ENCODE measurements at regions not wholly inside any gene's neighbourhood (a gene's known extent, or its start where the extent isn't known, plus 50 kb on each side); places are given as distances from the start of the nearest gene placed in this dataset.
A peak's percentile ranks its signal among the peaks of the same experiment; 100 is the strongest.
"Not testable (repeated sequence)": the region's sequence is repeated elsewhere in the genome, so short reads cannot be mapped to it uniquely, and the experiment has no call there.

- in situ Hi-C loops (cut with HindIII; ENCODE audit: low pct_ligation_motif_present, low pct_unique_long_range_greater_than_20kb, low sequenced_read_pairs) = no loop called here
- DNase-seq = no peak
Observed at GRCh38 chrX:52261125-52261462, 76.4 kb downstream of the MAGED4 start.

GRCh38 chrX:52261463-52262194, 76.9 kb downstream of the MAGED4 start:
- DNase-seq = peak; percentile 78
- in situ Hi-C loops (cut with HindIII; ENCODE audit: low pct_ligation_motif_present, low pct_unique_long_range_greater_than_20kb, low sequenced_read_pairs) = no loop called here

- in situ Hi-C loops (cut with HindIII; ENCODE audit: low pct_ligation_motif_present, low pct_unique_long_range_greater_than_20kb, low sequenced_read_pairs) = no loop called here
Observed at GRCh38 chrX:52262195-52262546, 77.5 kb downstream of the MAGED4 start.

DNA sequence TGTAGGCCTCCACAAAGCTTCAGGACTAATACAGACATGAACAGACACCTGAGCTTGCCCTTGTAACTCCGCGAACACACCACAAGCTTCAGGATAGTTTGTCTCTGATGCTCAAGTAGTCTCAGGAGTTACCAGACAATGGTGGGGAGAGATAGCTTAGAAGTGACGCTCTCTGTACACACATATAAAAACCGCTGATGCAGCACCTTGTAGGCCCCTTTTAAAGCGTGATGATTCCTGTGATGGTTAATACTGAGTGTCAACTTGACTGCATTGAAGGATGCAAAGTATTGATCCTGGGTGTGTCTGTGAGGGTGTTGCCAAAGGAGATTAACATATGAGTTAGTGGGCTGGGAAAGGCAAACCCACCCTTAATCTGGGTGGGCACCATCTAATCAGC, 78.7 kb downstream of the MAGED4 start:
- DNase-seq = no peak
- in situ Hi-C loops (cut with HindIII; ENCODE audit: low pct_ligation_motif_present, low pct_unique_long_range_greater_than_20kb, low sequenced_read_pairs) = no loop called here

More at GRCh38 chrX:52262195-52262546, 77.5 kb downstream of the MAGED4 start:
- no peak for DNase-seq

DNA sequence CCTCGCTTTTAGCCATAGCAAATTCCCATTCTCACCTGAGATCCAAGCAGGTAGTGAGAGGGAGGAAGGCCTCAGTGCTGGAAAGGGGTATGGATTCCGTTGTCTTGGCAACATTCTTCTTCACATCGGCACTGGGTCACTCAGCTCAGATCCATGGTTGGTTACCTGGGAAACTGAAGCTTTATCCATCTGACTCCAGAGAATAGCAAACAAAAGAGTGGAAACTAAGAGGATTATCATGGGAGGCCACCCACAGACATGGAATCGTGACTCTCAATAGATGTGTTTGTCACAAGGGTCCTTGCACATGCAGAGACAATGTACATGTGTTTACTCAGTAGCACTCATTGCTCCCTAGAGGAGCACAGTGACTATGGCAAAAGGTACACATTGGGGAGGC, 81.0 kb downstream of the MAGED4 start:
- in situ Hi-C loops (cut with HindIII; ENCODE audit: low pct_ligation_motif_present, low pct_unique_long_range_greater_than_20kb, low sequenced_read_pairs) = no loop called here
- DNase-seq = no peak

GRCh38 chrX:52268502-52268901, 83.8 kb downstream of the MAGED4 start:
- DNase-seq; in situ Hi-C loops (cut with HindIII; ENCODE audit: low pct_ligation_motif_present, low pct_unique_long_range_greater_than_20kb, low sequenced_read_pairs): not testable (repeated sequence)

GRCh38 chrX:52270453-52271116, 85.9 kb downstream of the MAGED4 start:
- in situ Hi-C loops (cut with HindIII; ENCODE audit: low pct_ligation_motif_present, low pct_unique_long_range_greater_than_20kb, low sequenced_read_pairs) = no loop called here
- DNase-seq = no peak

- in situ Hi-C loops (cut with HindIII; ENCODE audit: low pct_ligation_motif_present, low pct_unique_long_range_greater_than_20kb, low sequenced_read_pairs) = no loop called here
- DNase-seq = peak; percentile 6
Observed at GRCh38 chrX:52271206-52271605, 86.5 kb downstream of the MAGED4 start.

GRCh38 chrX:52277666-52278065, 91.2 kb upstream of the XAGE2 start:
- peak; percentile 34 for DNase-seq
- in situ Hi-C loops (cut with HindIII; ENCODE audit: low pct_ligation_motif_present, low pct_unique_long_range_greater_than_20kb, low sequenced_read_pairs) = no loop called here

GRCh38 chrX:52280812-52281211, 88.0 kb upstream of the XAGE2 start:
- DNase-seq = no peak
- in situ Hi-C loops (cut with HindIII; ENCODE audit: low pct_ligation_motif_present, low pct_unique_long_range_greater_than_20kb, low sequenced_read_pairs) = no loop called here

DNA sequence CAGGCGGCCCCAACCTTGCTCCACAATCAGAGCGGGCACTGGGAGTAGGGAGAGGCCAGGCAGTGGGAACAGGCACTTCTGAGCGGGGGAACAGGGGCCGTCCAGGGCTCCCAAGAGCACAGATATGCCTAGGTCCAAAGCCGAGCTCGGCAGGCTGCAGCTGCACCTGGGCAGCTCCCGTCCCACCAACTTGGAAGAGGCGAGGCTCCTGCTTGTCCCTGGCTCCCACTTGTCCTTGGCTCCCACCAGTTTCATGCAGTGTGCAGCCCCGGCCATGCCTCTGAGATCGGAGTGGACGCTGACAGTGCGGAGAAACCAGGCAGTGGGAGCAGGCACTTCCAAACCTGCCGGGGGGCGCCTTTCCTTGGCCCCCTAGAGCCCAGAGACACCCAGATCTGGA, 84.0 kb upstream of the XAGE2 start:
- in situ Hi-C loops (cut with HindIII; ENCODE audit: low pct_ligation_motif_present, low pct_unique_long_range_greater_than_20kb, low sequenced_read_pairs) = no loop called here
- no peak for DNase-seq

- DNase-seq; in situ Hi-C loops (cut with HindIII; ENCODE audit: low pct_ligation_motif_present, low pct_unique_long_range_greater_than_20kb, low sequenced_read_pairs): not testable (repeated sequence)
Observed at GRCh38 chrX:52298968-52299367, 69.9 kb upstream of the XAGE2 start.

- DNase-seq; in situ Hi-C loops (cut with HindIII; ENCODE audit: low pct_ligation_motif_present, low pct_unique_long_range_greater_than_20kb, low sequenced_read_pairs): not testable (repeated sequence)
Observed at GRCh38 chrX:52308532-52308931, 60.3 kb upstream of the XAGE2 start.

Measured in ACHN (cell line).